Panc1 (cell line): ENCODE measurements at regions not wholly inside any gene's neighbourhood (a gene's known extent, or its start where the extent isn't known, plus 50 kb on each side); places are given as distances from the start of the nearest gene placed in this dataset.

Experiments used
- ATAC-seq: fragments of 200-7000 bp; cut with Tn5 transposase; 2 replicates; pipeline ENCODE4 v1.9.1; 2020; ENCODE audit warnings: mild to moderate bottlenecking, moderate library complexity
- BruUV-seq: library from RNA; stranded (reverse); fragments of 400-500 nt; replicated peaks from 2 replicates; lab custom pipeline; 2021; lab: Mats Ljungman, UMichigan
- CTCF ChIA-PET: fragments of 300-600 bp; sonication (Branson Sonifier 250); formaldehyde crosslinking; loops from one replicate; lab custom pipeline; 2022; ENCODE audit warnings: antibody characterized with exemption; lab: Charles Lee
- POLR2A ChIA-PET: fragments of 300-600 bp; sonication (Branson Sonifier 250); formaldehyde crosslinking; loops from one replicate; lab custom pipeline; 2022; ENCODE audit warnings: antibody characterized with exemption; lab: Charles Lee
- DNase-seq: peaks from one replicate; pipeline ENCODE4 v3.0.0-alpha.2; 2010; ENCODE audit warnings: low read depth, low spot score
- H3K27ac ChIP-seq: 2 replicates; pipeline ENCODE4 v1.5.1; 2011; ENCODE audit warnings: mild to moderate bottlenecking, low read length, inconsistent platforms
- H3K27me3 ChIP-seq: fragments of 200-500 bp; sonication (Bioruptor generic); 2 replicates; pipeline ENCODE4 v1.6.0; 2014; ENCODE audit warnings: low read length, inconsistent platforms; ENCODE audit not compliant: control insufficient read depth, insufficient read depth
- H3K36me3 ChIP-seq: fragments of 200-500 bp; sonication (Bioruptor generic); 2 replicates; pipeline ENCODE4 v1.5.1; 2014; ENCODE audit warnings: inconsistent platforms, mild to moderate bottlenecking, low read length, moderate library complexity; ENCODE audit not compliant: control insufficient read depth, insufficient read depth
- H3K4me1 ChIP-seq: 2 replicates; pipeline ENCODE4 v1.5.1; 2011; ENCODE audit warnings: inconsistent platforms, mild to moderate bottlenecking, low read length, moderate library complexity; ENCODE audit not compliant: control insufficient read depth, insufficient read depth
- H3K4me3 ChIP-seq, 2 experiments: 2 replicates each; pipeline ENCODE4 v1.5.1; 2011 to 2012; ENCODE audit warnings: low read depth in 2 of 2, low read length in 2 of 2, mild to moderate bottlenecking in 2 of 2, inconsistent platforms in 1 of 2, moderate library complexity in 1 of 2
- H3K9me3 ChIP-seq: fragments of 200-500 bp; sonication (Bioruptor generic); 2 replicates; pipeline ENCODE4 v1.5.1; 2014; ENCODE audit warnings: low read depth, mild to moderate bottlenecking, inconsistent platforms, low read length, moderate library complexity; ENCODE audit not compliant: control insufficient read depth, insufficient read depth
- CTCF ChIP-seq: fragments of 450-650 bp; IDR thresholded peaks from 2 replicates; pipeline ENCODE4 v1.5.1; 2017; ENCODE audit warnings: mild to moderate bottlenecking
- POLR2AphosphoS5 ChIP-seq: IDR thresholded peaks from 2 replicates; pipeline ENCODE4 v1.6.1; 2012; ENCODE audit warnings: mild to moderate bottlenecking, low read depth, low read length, moderate library complexity
- REST ChIP-seq, 2 experiments: IDR thresholded peaks; 2 replicates each; pipeline ENCODE4 v1.6.1; 2011 to 2012; ENCODE audit warnings: low read depth in 2 of 2, control low read depth in 1 of 2, low read length in 1 of 2, mild to moderate bottlenecking in 1 of 2, moderate library complexity in 1 of 2; ENCODE audit not compliant: insufficient read depth in 1 of 2
- SIN3A ChIP-seq: IDR thresholded peaks from 2 replicates; pipeline ENCODE4 v1.6.1; 2012; ENCODE audit warnings: low read depth, mild to moderate bottlenecking, low read length, moderate library complexity, borderline replicate concordance; ENCODE audit not compliant: insufficient read depth
- TCF7L2 ChIP-seq: IDR thresholded peaks from 2 replicates; pipeline ENCODE4 v1.6.1; 2011; ENCODE audit warnings: mild to moderate bottlenecking, low read depth, low read length, inconsistent platforms
- in situ Hi-C: cut with HindIII; loops from 2 replicates; pipeline ENCODE4 v1.10.0; 2016; ENCODE audit warnings: low sequenced_read_pairs, low pct_unique_long_range_greater_than_20kb
- intact Hi-C: fragments of 100-400 bp; cut with micrococcal nuclease; formaldehyde crosslinking; loops from one replicate; pipeline ENCODE4 v1.10.0; 2022; ENCODE audit not compliant: unreplicated experiment

- intact Hi-C loops, result no loop called here
- BruUV-seq, result no TSS peak
- CTCF ChIA-PET, result no interaction called here
Observed at GRCh38 chr7:125326666-125327255, 397.1 kb upstream of the POT1 start.

GRCh38 chr7:125316466-125316865, 386.8 kb upstream of the POT1 start:
- H3K4me3 ChIP-seq, result no peak overlapping the region
- intact Hi-C loops (no loop called here), in situ Hi-C loops (no loop called here)
- no peaks in the 10 kb centered on the region for H3K27me3 ChIP-seq
- TF ChIP-seq REST (IDR thresholded peaks at IDR 0.05; ENCODE audit: insufficient read depth in 1 of 2, low read depth in 2 of 2, low read length in 1 of 2), result no peak
- peak; percentile 35; the same call in 1 of the 2 replicates for TF ChIP-seq CTCF
- TF ChIP-seq SIN3A, result no peak
- H3K27ac ChIP-seq, result no peak overlapping the region
- no TSS peak for BruUV-seq
- H3K4me1 ChIP-seq, result no peaks in the 10 kb centered on the region
- peak; percentile 54 for DNase-seq
- ATAC-seq, result peak; percentile 48; the same call in 1 of the 2 replicates
- no peaks in the 10 kb centered on the region for H3K36me3 ChIP-seq
- POLR2A ChIA-PET, result no interaction called here
- no peaks in the 10 kb centered on the region for H3K9me3 ChIP-seq
- CTCF ChIA-PET, result no interaction called here

More at GRCh38 chr7:125326666-125327255, 397.1 kb upstream of the POT1 start:
- H3K27ac ChIP-seq, result no peak overlapping the region
- no peak overlapping the region for H3K4me3 ChIP-seq
- H3K4me1 ChIP-seq, result no peaks in the 10 kb centered on the region
- DNase-seq (no peak), ATAC-seq (no peak)
- POLR2A ChIA-PET, result no interaction called here
- no peaks in the 10 kb centered on the region for H3K27me3 ChIP-seq
- in situ Hi-C loops, result no loop called here
- H3K9me3 ChIP-seq, result no peaks in the 10 kb centered on the region
- TF ChIP-seq SIN3A (no peak), REST (IDR thresholded peaks at IDR 0.05; ENCODE audit: insufficient read depth in 1 of 2, low read depth in 2 of 2, low read length in 1 of 2) (no peak), POLR2AphosphoS5 (no peak), CTCF (no peak), TCF7L2 (no peak)
- no peaks in the 10 kb centered on the region for H3K36me3 ChIP-seq
